ENCODE measurements at regions not wholly inside any gene's neighbourhood (a gene's known extent, or its start where the extent isn't known, plus 50 kb on each side); places are given as distances from the start of the nearest gene placed in this dataset.
A peak's percentile ranks its signal among the peaks of the same experiment; 100 is the strongest.

GRCh38 chr9:81408951-81409350, 280.4 kb downstream of the TLE1 start:
- no peak overlapping the region for H3K4me3 ChIP-seq (ENCODE audit: low read depth, low read length)
- no peak for TF ChIP-seq MAX (IDR thresholded peaks at IDR 0.05; ENCODE audit: low read depth, low read length)
- TF ChIP-seq POLR2A (IDR thresholded peaks at IDR 0.05; ENCODE audit: extremely low read depth, insufficient read length), result no peak
- TF ChIP-seq MYC (IDR thresholded peaks at IDR 0.05; ENCODE audit: low read depth, low read length), result no peak
- TF ChIP-seq CTCF (IDR thresholded peaks at IDR 0.05; ENCODE audit: low read depth, low read length), result no peak
- DNase-seq (ENCODE audit: low read depth), result peak; percentile 8

- no peak for TF ChIP-seq MYC (IDR thresholded peaks at IDR 0.05; ENCODE audit: low read depth, low read length)
- no peak for DNase-seq (ENCODE audit: low read depth)
- H3K4me3 ChIP-seq (ENCODE audit: low read depth, low read length), result no peak overlapping the region
Measured at GRCh38 chr9:81404931-81405598, 284.3 kb downstream of the TLE1 start.

- no peak for TF ChIP-seq MYC (IDR thresholded peaks at IDR 0.05; ENCODE audit: low read depth, low read length)
- no peak for TF ChIP-seq MAX (IDR thresholded peaks at IDR 0.05; ENCODE audit: low read depth, low read length)
- no peak for TF ChIP-seq POLR2A (IDR thresholded peaks at IDR 0.05; ENCODE audit: extremely low read depth, insufficient read length)
- TF ChIP-seq CTCF (IDR thresholded peaks at IDR 0.05; ENCODE audit: low read depth, low read length), result no peak
- no peak overlapping the region for H3K4me3 ChIP-seq (ENCODE audit: low read depth, low read length)
- DNase-seq (ENCODE audit: low read depth), result no peak
Measured at GRCh38 chr9:81397481-81398381, 291.6 kb downstream of the TLE1 start.

- TF ChIP-seq MYC (IDR thresholded peaks at IDR 0.05; ENCODE audit: low read depth, low read length) (no peak), MAX (IDR thresholded peaks at IDR 0.05; ENCODE audit: low read depth, low read length) (no peak), CTCF (IDR thresholded peaks at IDR 0.05; ENCODE audit: low read depth, low read length) (no peak), POLR2A (IDR thresholded peaks at IDR 0.05; ENCODE audit: extremely low read depth, insufficient read length) (no peak)
- DNase-seq (ENCODE audit: low read depth), result no peak
- H3K4me3 ChIP-seq (ENCODE audit: low read depth, low read length), result no peak overlapping the region
Measured at GRCh38 chr9:81396528-81396927, 292.8 kb downstream of the TLE1 start.

- no peak for TF ChIP-seq MYC (IDR thresholded peaks at IDR 0.05; ENCODE audit: low read depth, low read length)
- TF ChIP-seq CTCF (IDR thresholded peaks at IDR 0.05; ENCODE audit: low read depth, low read length), result no peak
- TF ChIP-seq POLR2A (IDR thresholded peaks at IDR 0.05; ENCODE audit: extremely low read depth, insufficient read length), result no peak
- TF ChIP-seq MAX (IDR thresholded peaks at IDR 0.05; ENCODE audit: low read depth, low read length), result no peak
- no peak overlapping the region for H3K4me3 ChIP-seq (ENCODE audit: low read depth, low read length)
- DNase-seq (ENCODE audit: low read depth), result no peak
Measured at GRCh38 chr9:81395676-81396054, 293.7 kb downstream of the TLE1 start.
